ENCODE measurements at regions not wholly inside any gene's neighbourhood (a gene's known extent, or its start where the extent isn't known, plus 50 kb on each side); places are given as distances from the start of the nearest gene placed in this dataset.

DNA sequence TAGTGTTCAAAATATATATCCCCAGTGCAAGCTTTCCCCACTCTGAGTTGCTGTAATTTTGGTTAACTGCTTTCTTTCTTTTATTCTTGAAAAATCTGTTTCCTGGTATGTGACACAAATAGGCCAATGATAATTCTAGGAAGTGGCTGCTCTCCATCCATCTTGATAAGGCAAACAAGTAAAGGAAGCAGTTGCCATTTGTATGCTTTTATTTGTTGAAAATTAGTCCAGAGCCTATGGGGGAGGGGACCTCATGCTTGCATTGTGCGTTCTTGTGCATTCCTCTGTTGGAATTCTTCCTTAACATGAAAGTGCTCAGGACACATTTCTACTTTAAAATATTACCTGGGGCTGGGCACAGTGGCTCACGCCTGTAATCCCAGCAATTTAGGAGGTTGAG, 111.2 kb upstream of the FSHR start:
- no peak for DNase-seq (ENCODE audit: low read depth)
- H3K4me3 ChIP-seq (ENCODE audit: low read depth, low read length), result no peak overlapping the region
- no peak for TF ChIP-seq CTCF (IDR thresholded peaks at IDR 0.05; ENCODE audit: insufficient read depth, low read length)

GRCh38 chr2:49262801-49263560, 108.7 kb upstream of the FSHR start:
- DNase-seq (ENCODE audit: low read depth), result no peak
- TF ChIP-seq CTCF (IDR thresholded peaks at IDR 0.05; ENCODE audit: insufficient read depth, low read length), result no peak
- no peak overlapping the region for H3K4me3 ChIP-seq (ENCODE audit: low read depth, low read length)

DNA sequence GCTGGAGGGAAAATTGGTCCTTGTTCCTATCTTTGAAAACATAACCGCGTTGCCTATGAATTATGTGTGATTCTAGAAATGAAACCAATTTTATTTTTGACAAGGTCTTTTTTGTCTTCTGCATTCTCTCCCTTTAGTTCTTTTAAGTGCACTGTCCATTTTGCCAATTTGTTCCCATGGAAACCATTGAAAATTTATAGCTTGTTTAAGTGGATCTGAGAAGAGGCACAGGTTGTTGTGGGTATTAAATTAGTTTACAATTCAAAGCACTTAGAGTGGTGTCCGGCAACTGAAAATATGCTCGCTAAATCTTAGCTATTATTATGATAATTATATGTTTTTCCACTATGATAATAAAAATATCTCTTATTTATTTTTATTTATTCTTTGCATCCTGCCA, 107.5 kb upstream of the FSHR start:
- no peak for DNase-seq (ENCODE audit: low read depth)
- TF ChIP-seq CTCF (IDR thresholded peaks at IDR 0.05; ENCODE audit: insufficient read depth, low read length), result no peak
- H3K4me3 ChIP-seq (ENCODE audit: low read depth, low read length), result no peak overlapping the region

- no peak overlapping the region for H3K4me3 ChIP-seq (ENCODE audit: low read depth, low read length)
- DNase-seq (ENCODE audit: low read depth), result no peak
- TF ChIP-seq CTCF (IDR thresholded peaks at IDR 0.05; ENCODE audit: insufficient read depth, low read length), result no peak
Observed at GRCh38 chr2:49260979-49261538, 106.7 kb upstream of the FSHR start.

- no peak for TF ChIP-seq CTCF (IDR thresholded peaks at IDR 0.05; ENCODE audit: insufficient read depth, low read length)
- peak; percentile 27 for DNase-seq (ENCODE audit: low read depth)
- no peak overlapping the region for H3K4me3 ChIP-seq (ENCODE audit: low read depth, low read length)
Observed at GRCh38 chr2:49259926-49260325, 105.6 kb upstream of the FSHR start.

- peak; percentile 4 for DNase-seq (ENCODE audit: low read depth)
- no peak for TF ChIP-seq CTCF (IDR thresholded peaks at IDR 0.05; ENCODE audit: insufficient read depth, low read length)
Observed at GRCh38 chr2:49255409-49255971, 101.2 kb upstream of the FSHR start.

More at GRCh38 chr2:49255409-49255971, 101.2 kb upstream of the FSHR start:
- H3K4me3 ChIP-seq (ENCODE audit: low read depth, low read length), result no peak overlapping the region

Data from fibroblast of the aortic adventitia (primary cell).